H1 (cell line): ENCODE measurements at regions not wholly inside any gene's neighbourhood (a gene's known extent, or its start where the extent isn't known, plus 50 kb on each side); places are given as distances from the start of the nearest gene placed in this dataset.

ENCODE experiments used
- CTCF ChIA-PET: fragments of 300-600 bp; sonication (Branson Sonifier 250); formaldehyde crosslinking; loops from one replicate; lab custom pipeline; 2021; ENCODE audit not compliant: partially characterized antibody; lab: Charles Lee
- POLR2A ChIA-PET: fragments of 300-600 bp; sonication (Branson Sonifier 250); formaldehyde crosslinking; loops from one replicate; lab custom pipeline; 2021; ENCODE audit warnings: inconsistent platforms; ENCODE audit not compliant: partially characterized antibody; lab: Charles Lee
- DNase-seq, 2 experiments: peaks; one replicate each; pipeline versions ENCODE4 v3.0.0 to v3.0.0-alpha.2; 2010 to 2022; ENCODE audit warnings: low spot score in 2 of 2, low read depth in 1 of 2, mixed read lengths in 1 of 2
- FAIRE-seq: peaks from 2 replicates; lab custom pipeline; 2011; peaks lifted over from hg19 to GRCh38; lab: Jason Lieb, UNC
- H2AFZ ChIP-seq: 2 replicates; pipeline ENCODE4 v1.8.1; 2012; ENCODE audit warnings: low read length, inconsistent platforms
- H2AK5ac ChIP-seq: 2 replicates; pipeline ENCODE4 v1.6.1; 2013; ENCODE audit warnings: low read depth, low read length
- H2BK120ac ChIP-seq: replicated peaks from 2 replicates; pipeline ENCODE3; 2013; ENCODE audit warnings: low read depth, low read length, inconsistent platforms
- H2BK12ac ChIP-seq: 2 replicates; pipeline ENCODE4 v1.6.1; 2013; ENCODE audit warnings: low read depth, low read length
- H2BK15ac ChIP-seq: 2 replicates; pipeline ENCODE4 v1.6.1; 2013; ENCODE audit warnings: low read length
- H2BK20ac ChIP-seq: 2 replicates; pipeline ENCODE4 v1.6.1; 2013; ENCODE audit warnings: low read length
- H2BK5ac ChIP-seq: 2 replicates; pipeline ENCODE4 v1.6.1; 2013; ENCODE audit warnings: low read depth, low read length
- H3K14ac ChIP-seq: 2 replicates; pipeline ENCODE4 v1.6.1; 2013; ENCODE audit warnings: inconsistent platforms; ENCODE audit not compliant: insufficient read length
- H3K18ac ChIP-seq: 2 replicates; pipeline ENCODE4 v1.6.1; 2013; ENCODE audit warnings: low read length; ENCODE audit errors: extremely low read depth
- H3K23ac ChIP-seq: 2 replicates; pipeline ENCODE4 v1.6.1; 2013; ENCODE audit warnings: inconsistent platforms; ENCODE audit not compliant: insufficient read length
- H3K23me2 ChIP-seq: 2 replicates; pipeline ENCODE4 v1.6.1; 2013; ENCODE audit warnings: low read depth, low read length
- H3K27ac ChIP-seq: 2 replicates; pipeline ENCODE4 v1.6.1; 2011; ENCODE audit warnings: low read depth, low read length, inconsistent platforms
- H3K27me3 ChIP-seq, 4 experiments: replicated peaks in 1 of 4; 1 replicate in 1 of 4; 2 replicates in 3 of 4; pipeline versions ENCODE4 v1.6.1 to v1.8.1; 2011 to 2013; ENCODE audit warnings: low read length in 3 of 4, mild to moderate bottlenecking in 3 of 4, inconsistent platforms in 2 of 4, mixed read lengths in 2 of 4, moderate library complexity in 1 of 4; ENCODE audit not compliant: control insufficient read depth in 3 of 4, insufficient read depth in 3 of 4; ENCODE audit errors: extremely low read depth in 1 of 4
- H3K36me3 ChIP-seq, 4 experiments: 2 replicates each; pipeline versions ENCODE4 v1.6.1 to v1.8.1; 2011 to 2013; ENCODE audit warnings: mild to moderate bottlenecking in 4 of 4, low read length in 3 of 4, moderate library complexity in 2 of 4, control low read depth in 1 of 4, inconsistent platforms in 1 of 4; ENCODE audit not compliant: insufficient read depth in 4 of 4, control insufficient read depth in 2 of 4
- H3K4ac ChIP-seq: replicated peaks from 2 replicates; pipeline ENCODE3; 2013; ENCODE audit warnings: low read length, low read depth, mixed read lengths, inconsistent platforms; ENCODE audit not compliant: insufficient read length
- H3K4me1 ChIP-seq, 4 experiments: replicated peaks in 1 of 4; 1 replicate in 1 of 4; 2 replicates in 3 of 4; pipeline versions ENCODE4 v1.6.1 to v1.8.1; 2011 to 2013; ENCODE audit warnings: low read length in 3 of 4, inconsistent platforms in 2 of 4, mixed read lengths in 1 of 4; ENCODE audit not compliant: insufficient read depth in 4 of 4, control insufficient read depth in 3 of 4
- H3K4me2 ChIP-seq, 2 experiments: 2 replicates each; pipeline versions ENCODE4 v1.6.1 to v1.8.1; 2011 to 2013; ENCODE audit warnings: low read depth in 2 of 2, low read length in 2 of 2, control low read depth in 1 of 2, inconsistent platforms in 1 of 2, mild to moderate bottlenecking in 1 of 2; ENCODE audit not compliant: insufficient read depth in 1 of 2
- H3K4me3 ChIP-seq, 4 experiments: fragments of 200-600, 300-600 bp in 1 of 4; sonication (generic), shearing (Covaris generic), sonication (Bioruptor Twin) in 1 of 4; 2 replicates each; pipeline versions ENCODE4 v1.5.1 to v1.8.1; 2011 to 2016; ENCODE audit warnings: low read length in 4 of 4, low read depth in 3 of 4, control low read depth in 2 of 4, inconsistent platforms in 2 of 4, mild to moderate bottlenecking in 2 of 4, mixed read lengths in 1 of 4, moderate library complexity in 1 of 4; ENCODE audit not compliant: insufficient read depth in 2 of 4; ENCODE audit errors: extremely low read depth in 1 of 4
- H3K56ac ChIP-seq: replicated peaks from 2 replicates; pipeline ENCODE3; 2013; ENCODE audit warnings: low read depth, mild to moderate bottlenecking, mixed read lengths, low read length, inconsistent platforms; ENCODE audit not compliant: insufficient read length
- H3K79me1 ChIP-seq: 2 replicates; pipeline ENCODE4 v1.6.1; 2013; ENCODE audit warnings: low read depth, low read length, control low read depth
- H3K79me2 ChIP-seq, 2 experiments: 2 replicates each; pipeline versions ENCODE4 v1.6.1 to v1.8.1; 2012 to 2013; ENCODE audit warnings: low read length in 2 of 2, mild to moderate bottlenecking in 2 of 2, inconsistent platforms in 1 of 2; ENCODE audit not compliant: insufficient read depth in 2 of 2, control insufficient read depth in 1 of 2
- H3K9ac ChIP-seq, 4 experiments: replicated peaks in 1 of 4; 1 replicate in 1 of 4; 2 replicates in 3 of 4; pipeline versions ENCODE4 v1.6.1 to v1.8.1; 2011 to 2013; ENCODE audit warnings: low read depth in 3 of 4, low read length in 3 of 4, control low read depth in 2 of 4, mild to moderate bottlenecking in 2 of 4, moderate library complexity in 2 of 4, inconsistent platforms in 1 of 4; ENCODE audit errors: extremely low read depth in 1 of 4
- H3K9me3 ChIP-seq, 2 experiments: 2 replicates each; pipeline versions ENCODE4 v1.6.1 to v1.8.1; 2012 to 2013; ENCODE audit warnings: mild to moderate bottlenecking in 2 of 2, moderate library complexity in 2 of 2, control low read depth in 1 of 2, inconsistent platforms in 1 of 2, low read depth in 1 of 2, low read length in 1 of 2, mixed read lengths in 1 of 2; ENCODE audit not compliant: insufficient read depth in 2 of 2
- H4K20me1 ChIP-seq, 2 experiments: replicated peaks in 1 of 2; 2 replicates each; pipeline versions ENCODE3 to v1.8.1; 2011 to 2013; ENCODE audit warnings: inconsistent platforms in 2 of 2, low read length in 2 of 2, mild to moderate bottlenecking in 1 of 2; ENCODE audit not compliant: insufficient read depth in 2 of 2, control insufficient read depth in 1 of 2
- H4K5ac ChIP-seq: 2 replicates; pipeline ENCODE4 v1.6.1; 2013; ENCODE audit warnings: low read length, low read depth, mixed read lengths, inconsistent platforms; ENCODE audit not compliant: insufficient read length
- H4K8ac ChIP-seq: 2 replicates; pipeline ENCODE4 v1.8.0; 2013; ENCODE audit warnings: mild to moderate bottlenecking, moderate library complexity, low read length, inconsistent platforms; ENCODE audit not compliant: insufficient read depth; ENCODE audit errors: extremely low read depth
- H4K91ac ChIP-seq: replicated peaks from 2 replicates; pipeline ENCODE3; 2013; ENCODE audit warnings: low read length, mixed read lengths, inconsistent platforms; ENCODE audit not compliant: insufficient read length
- ATF2 ChIP-seq: IDR thresholded peaks from 2 replicates; pipeline ENCODE4 v1.6.1; 2012; ENCODE audit warnings: low read length, inconsistent platforms
- ATF3 ChIP-seq: IDR thresholded peaks from 2 replicates; pipeline ENCODE4 v1.6.1; 2011; ENCODE audit warnings: low read depth, mild to moderate bottlenecking, low read length; ENCODE audit not compliant: insufficient read depth
- CTCF ChIP-seq, 3 experiments: IDR thresholded peaks; 1 replicate in 2 of 3; 2 replicates in 1 of 3; pipeline versions ENCODE4 v1.5.1 to v1.6.1; 2011; ENCODE audit warnings: low read length in 3 of 3, mild to moderate bottlenecking in 3 of 3, inconsistent platforms in 2 of 3, low read depth in 1 of 3, moderate library complexity in 1 of 3; ENCODE audit not compliant: insufficient read depth in 1 of 3; ENCODE audit errors: control extremely low read depth in 1 of 3
- GTF2F1 ChIP-seq: IDR thresholded peaks from 2 replicates; pipeline ENCODE4 v1.6.1; 2012; ENCODE audit warnings: low read depth, low read length, improper control_type of control experiment, borderline replicate concordance
- HDAC6 ChIP-seq: IDR thresholded peaks from one replicate; pipeline ENCODE4 v1.7.1; 2012; ENCODE audit warnings: low read depth, mild to moderate bottlenecking, inconsistent platforms, low read length, moderate library complexity
- KDM5A ChIP-seq: fragments of 200-600 bp; IDR thresholded peaks from 2 replicates; pipeline ENCODE4 v1.7.1; 2012; ENCODE audit warnings: mild to moderate bottlenecking, low read length, inconsistent platforms, mixed read lengths
- MAFK ChIP-seq: IDR thresholded peaks from 2 replicates; pipeline ENCODE4 v1.6.1; 2012; ENCODE audit warnings: low read depth, mild to moderate bottlenecking, improper control_type of control experiment, low read length
- SIX5 ChIP-seq: IDR thresholded peaks from 2 replicates; pipeline ENCODE4 v1.6.1; 2011; ENCODE audit warnings: mild to moderate bottlenecking, low read depth, low read length
- SP1 ChIP-seq: IDR thresholded peaks from 2 replicates; pipeline ENCODE4 v1.6.1; 2011; ENCODE audit warnings: low read depth, low read length
- WGBS, 2 experiments: shearing (Covaris generic) in 1 of 2; methylation state at CpG; one replicate each; pipeline versions ENCODE4 v1.1.6 to v1.1.7; 2013 to 2015; ENCODE audit warnings: low lambda C conversion rate in 2 of 2, mixed read lengths in 2 of 2, inconsistent platforms in 1 of 2, low coverage in 1 of 2, missing lambda C conversion rate in 1 of 2; ENCODE audit not compliant: insufficient replicate concordance in 2 of 2, insufficient coverage in 1 of 2, insufficient read length in 1 of 2; ENCODE audit errors: extremely low coverage in 1 of 2, missing lambda C conversion rate in 1 of 2; 5-methylcytosine and 5-hydroxymethylcytosine counted together

- Histone ChIP-seq H3K27me3 (peaks cover 0 to 1% (median 0%) of the 10 kb centered on the region in 4 experiments; a peak in 1 of 7 replicates), H3K4me3 (no peak overlapping the region), H3K79me2 (no peaks in the 10 kb centered on the region), H3K56ac (no peak overlapping the region), H2AFZ (no peak overlapping the region), H3K27ac (no peak overlapping the region), H2BK5ac (no peak overlapping the region), H4K20me1 (no peaks in the 10 kb centered on the region), H3K4me1 (no peaks in the 10 kb centered on the region), H3K18ac (no peak overlapping the region), H2AK5ac (no peak overlapping the region), H2BK20ac (no peak overlapping the region), H3K23ac (no peak overlapping the region), H3K4ac (no peak overlapping the region), H2BK120ac (no peak overlapping the region), H3K14ac (no peak overlapping the region), H3K79me1 (no peaks in the 10 kb centered on the region), H2BK12ac (no peak overlapping the region), H3K9ac (no peak overlapping the region), H3K9me3 (no peaks in the 10 kb centered on the region), H4K8ac (no peak overlapping the region), H3K23me2 (no peaks in the 10 kb centered on the region), H3K4me2 (no peak overlapping the region), H4K5ac (no peak overlapping the region), H3K36me3 (no peaks in the 10 kb centered on the region), H2BK15ac (no peak overlapping the region), H4K91ac (no peak overlapping the region)
- DNase-seq (no peak), FAIRE-seq (no peak)
- POLR2A ChIA-PET, result no interaction called here
- CTCF ChIA-PET, result interaction anchor here (1.3 kb wide), 1 partner anchor 12 kb away, joined by 3 read pairs; no protein-coding TSS in a partner anchor
- 97% methylated on average over 2 of the region's 2 CpGs; no CpG with 5 or more reads in 1 of the 2 experiments for WGBS, 2 experiments
- no peak for TF ChIP-seq HDAC6
- TF ChIP-seq GTF2F1, result no peak
- no peak for TF ChIP-seq MAFK
- TF ChIP-seq ATF2, result no peak
- TF ChIP-seq ATF3, result no peak
- no peak for TF ChIP-seq SP1
- TF ChIP-seq CTCF (IDR thresholded peaks at IDR 0.05; ENCODE audit: control extremely low read depth in 1 of 3, insufficient read depth in 1 of 3, low read depth in 1 of 3, low read length in 3 of 3), result no peak
- TF ChIP-seq KDM5A, result no peak
- TF ChIP-seq SIX5, result no peak
Measured at GRCh38 chr6:62626661-62627060, 340.6 kb upstream of the KHDRBS2 start.
